GM21737 (cell line): ENCODE measurements at regions not wholly inside any gene's neighbourhood (a gene's known extent, or its start where the extent isn't known, plus 50 kb on each side); places are given as distances from the start of the nearest gene placed in this dataset.

ENCODE experiments used
- ATAC-seq: cut with Tn5 transposase; IDR thresholded peaks from one replicate; pipeline ENCODE4 v1.9.1; 2021; ENCODE audit warnings: mild to moderate bottlenecking, moderate library complexity; ENCODE audit not compliant: unreplicated experiment

DNA sequence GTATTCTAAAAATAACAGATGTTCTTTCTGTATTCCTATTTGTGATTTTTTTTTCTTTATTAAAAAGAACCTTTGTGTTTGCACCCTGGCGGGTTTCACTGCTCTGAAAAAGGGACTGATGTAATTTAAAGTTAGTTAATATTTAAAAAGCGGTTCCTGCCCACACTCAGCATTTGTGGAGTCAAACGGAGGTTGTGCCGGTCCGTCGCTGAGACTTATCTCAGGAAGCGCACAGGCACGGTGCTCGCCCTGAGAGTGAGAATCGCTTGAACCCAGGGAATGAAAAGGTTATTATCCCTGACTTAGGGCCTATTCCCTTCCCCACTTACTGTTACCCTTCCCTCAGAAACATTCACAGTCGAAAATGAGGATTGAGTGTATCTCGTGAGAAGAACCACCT lies 366.7 kb downstream of the THBS2 start:
- no peak for ATAC-seq

DNA sequence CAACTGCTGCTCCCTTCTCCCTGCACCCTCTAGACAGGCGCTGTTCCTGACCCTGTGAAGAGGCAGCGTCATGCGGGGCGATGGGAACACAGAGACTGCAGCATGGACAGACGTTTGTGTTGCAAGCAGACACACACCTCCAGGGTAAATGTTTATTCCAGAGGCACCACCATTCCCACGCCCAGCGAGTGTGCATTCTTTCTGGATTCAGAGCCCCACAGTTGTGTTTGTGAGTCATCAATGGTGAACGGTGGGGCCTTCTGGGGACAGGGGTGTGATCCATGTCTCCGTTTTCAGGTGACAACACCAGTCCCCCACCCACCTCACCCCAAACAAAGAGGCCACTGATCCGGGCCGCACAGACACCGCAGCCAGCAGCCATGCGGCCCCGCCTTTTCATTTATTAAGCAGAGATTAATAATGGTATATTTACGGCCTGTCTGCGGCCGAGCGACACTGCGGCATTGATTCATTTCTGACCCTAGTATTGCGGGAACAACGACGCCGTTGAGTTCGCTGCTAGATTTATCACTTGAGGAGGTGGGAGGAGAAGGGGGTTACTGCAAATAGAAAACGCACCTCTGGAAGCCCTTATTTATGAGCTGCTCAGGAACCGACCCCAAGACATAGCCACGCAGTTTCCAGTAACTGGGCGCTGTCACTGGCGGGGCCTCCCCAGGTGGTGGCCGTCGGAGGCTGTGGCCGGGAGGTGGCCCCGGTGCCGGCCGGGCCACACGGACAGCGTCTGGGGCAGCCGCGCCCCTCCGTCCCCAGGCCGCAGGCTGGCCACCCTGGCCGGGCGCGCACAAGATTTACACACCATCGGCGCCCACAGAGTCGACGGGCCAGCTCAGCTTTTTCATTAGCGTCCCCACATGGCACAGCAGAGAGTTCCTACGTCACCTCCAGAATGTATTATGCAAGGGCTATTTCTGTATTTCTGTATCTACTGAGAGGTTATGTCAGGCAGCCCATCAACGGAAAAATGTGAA lies 367.6 kb downstream of the THBS2 start:
- ATAC-seq, result no peak

DNA sequence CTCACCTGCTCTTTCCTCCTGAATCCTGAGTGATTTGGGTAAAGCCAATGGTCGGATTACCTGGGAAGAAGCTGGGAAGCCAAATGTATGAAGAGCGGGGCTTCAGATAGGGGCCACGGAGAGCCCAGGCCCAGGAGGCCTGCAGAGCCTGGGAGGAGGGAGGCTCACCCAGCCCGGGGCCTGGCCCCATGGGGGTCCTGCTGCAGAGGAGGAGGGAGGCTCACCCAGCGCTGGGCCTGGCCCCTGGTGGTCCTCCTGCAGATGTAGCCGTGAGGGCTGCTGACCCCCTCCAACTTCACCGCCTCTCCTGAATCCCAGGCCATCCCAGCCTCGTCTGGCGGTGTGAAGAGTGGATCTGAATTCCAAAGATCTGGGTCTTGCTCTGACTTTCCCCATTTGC lies 368.4 kb downstream of the THBS2 start:
- no peak for ATAC-seq

- peak; percentile 77 for ATAC-seq
These were observed 369.0 kb downstream of the THBS2 start for GRCh38 chr6:168884646-168885086.

GRCh38 chr6:168884050-168884645 lies 369.5 kb downstream of the THBS2 start:
- ATAC-seq, result peak; percentile 41

DNA sequence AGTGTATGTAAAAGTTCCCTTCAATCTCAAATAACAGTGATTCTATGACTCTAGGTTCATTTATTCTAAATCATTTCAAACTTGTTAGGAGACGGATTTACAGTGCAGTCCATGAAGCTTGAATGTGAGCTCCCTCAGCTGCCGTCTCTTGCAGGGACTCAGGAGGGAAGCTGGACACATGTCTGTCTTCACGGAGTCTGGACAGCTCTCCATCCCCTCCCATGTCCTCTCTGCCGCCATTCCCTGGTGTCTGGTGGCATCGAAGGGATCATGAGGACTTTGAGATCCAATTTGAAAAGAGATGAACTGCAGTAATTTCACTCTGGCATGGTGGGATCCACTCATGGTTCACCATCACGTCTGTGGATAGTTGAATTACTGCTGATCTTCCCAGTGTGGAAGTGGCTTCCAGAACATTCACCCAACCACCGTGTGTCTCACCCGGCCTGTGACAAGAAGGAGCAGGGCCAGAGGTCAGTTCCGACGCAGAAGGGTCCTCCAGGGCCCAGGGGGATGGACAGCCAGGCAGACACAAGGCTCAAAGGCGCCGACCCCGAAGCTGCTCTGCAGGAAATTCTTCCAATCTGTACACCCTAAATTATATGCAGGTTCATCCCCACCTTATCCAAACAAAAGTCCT lies 370.1 kb downstream of the THBS2 start:
- no peak for ATAC-seq

GRCh38 chr6:168880271-168880670 lies 373.4 kb downstream of the THBS2 start:
- no peak for ATAC-seq

GRCh38 chr6:168877821-168878282 lies 375.8 kb downstream of the THBS2 start:
- no peak for ATAC-seq

DNA sequence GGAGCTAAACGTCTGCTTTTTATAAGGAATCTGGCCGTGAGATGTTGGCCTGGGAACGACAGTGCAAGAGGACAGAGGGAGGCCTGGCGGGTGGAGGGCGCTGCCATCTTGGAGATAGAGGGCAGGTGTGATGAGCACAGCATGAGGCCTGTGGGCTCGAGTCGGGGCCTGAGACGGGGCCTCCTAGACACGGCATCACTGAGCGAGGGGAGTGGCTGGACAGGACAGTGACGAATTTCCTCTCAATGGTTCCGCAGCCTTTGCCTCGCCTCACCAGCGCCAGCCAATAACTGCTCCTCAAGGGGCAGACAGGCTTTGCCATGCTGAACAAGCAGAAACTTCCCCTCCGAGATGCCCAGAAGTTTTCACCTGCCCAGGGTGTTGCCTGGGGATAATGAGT lies 376.7 kb downstream of the THBS2 start:
- ATAC-seq, result no peak

DNA sequence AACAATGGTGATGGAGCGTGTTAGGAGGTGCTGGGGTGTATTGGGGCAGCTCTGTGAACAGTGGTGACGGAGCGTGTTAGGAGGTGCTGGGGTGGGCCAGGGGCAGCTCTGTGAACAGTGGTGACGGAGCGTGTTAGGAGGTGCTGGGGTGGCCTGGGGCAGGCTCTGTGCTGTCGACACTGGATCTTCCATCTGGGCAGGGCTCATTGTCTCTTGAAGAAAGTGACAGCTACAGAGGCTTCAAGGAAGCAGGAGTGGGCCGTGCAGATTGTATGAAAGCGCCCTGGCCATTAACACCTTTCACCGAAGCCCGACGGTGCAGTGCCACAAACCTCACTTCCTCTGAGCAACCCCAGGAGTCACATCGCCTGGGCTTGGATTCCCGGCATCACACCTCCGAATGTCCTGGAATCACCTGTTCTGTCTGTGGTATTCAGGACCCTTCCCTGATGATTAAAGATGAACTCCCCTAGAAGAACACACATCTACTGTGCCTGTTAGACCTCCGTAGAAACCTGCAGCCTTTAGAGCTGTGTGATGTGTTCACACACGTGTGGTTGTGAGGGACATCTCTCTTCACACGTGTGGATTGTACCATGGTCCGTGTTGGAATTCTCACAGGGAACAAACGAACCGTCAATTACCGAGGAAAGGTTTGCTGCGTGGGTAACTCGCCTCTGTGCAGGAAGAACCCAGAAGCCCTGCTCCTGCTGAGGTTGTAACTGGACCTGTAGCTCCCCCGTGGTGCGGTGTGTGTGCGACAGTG lies 377.7 kb downstream of the THBS2 start:
- no peak for ATAC-seq

DNA sequence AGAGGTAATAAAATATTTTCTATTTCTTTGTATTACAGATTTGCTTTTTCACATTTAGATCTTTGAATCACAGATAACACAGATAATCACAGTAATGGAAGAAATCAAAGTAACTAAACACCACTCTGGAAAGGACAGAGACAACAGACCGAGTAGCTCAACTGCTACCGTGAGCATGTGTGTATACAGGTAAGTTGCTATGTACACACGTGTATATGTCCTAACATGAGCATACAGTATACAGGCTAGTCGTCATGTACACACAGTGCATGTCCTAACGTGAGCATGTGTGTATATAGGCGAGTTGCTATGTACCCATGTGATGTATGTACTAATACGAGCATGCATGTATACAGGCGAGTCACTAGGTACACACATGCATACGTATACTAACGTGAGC lies 379.0 kb downstream of the THBS2 start:
- no peak for ATAC-seq

DNA sequence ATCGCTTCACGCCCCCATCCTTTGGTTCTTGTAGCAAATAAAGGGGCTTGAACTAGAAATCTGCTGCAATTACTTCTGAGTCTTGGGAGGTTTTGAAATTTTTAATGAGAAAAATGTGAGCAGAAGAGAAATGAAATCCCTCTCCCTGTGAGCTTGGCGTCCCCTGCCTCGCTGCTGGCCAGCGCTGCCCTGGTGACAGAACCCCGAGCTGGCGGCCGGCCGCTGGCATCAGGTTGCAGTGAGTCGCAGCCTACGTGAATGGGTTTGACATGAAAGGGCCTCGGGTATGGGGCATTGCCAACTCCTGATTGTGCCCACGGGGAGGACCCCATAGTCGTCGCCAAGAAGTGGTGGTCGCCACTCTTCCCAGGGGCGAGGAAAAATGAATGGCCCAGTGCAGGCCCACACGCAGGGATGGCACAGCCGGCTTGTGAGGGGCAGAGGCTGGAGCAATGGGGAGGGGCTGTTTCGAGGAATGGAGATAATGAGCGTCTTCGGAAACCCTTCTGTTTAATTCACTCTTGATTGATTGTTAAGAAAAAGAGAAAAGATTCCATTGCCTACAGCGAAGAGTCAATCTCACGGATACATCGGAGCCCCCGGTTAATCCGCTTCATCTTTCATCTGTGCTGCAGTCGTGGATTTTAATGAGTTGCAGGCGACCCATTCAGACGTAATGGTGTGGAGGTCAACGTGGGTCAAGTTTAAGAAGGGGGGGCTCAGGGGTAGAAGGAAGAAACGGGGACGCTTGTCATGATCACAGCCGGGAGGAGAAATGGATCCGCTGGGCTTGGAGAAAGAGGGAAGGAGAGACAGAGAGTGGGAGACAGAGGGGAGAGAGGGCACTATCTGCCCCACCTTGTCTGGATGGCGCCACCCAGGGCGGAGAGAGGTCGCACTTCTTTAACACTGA lies 380.1 kb downstream of the THBS2 start:
- no peak for ATAC-seq

DNA sequence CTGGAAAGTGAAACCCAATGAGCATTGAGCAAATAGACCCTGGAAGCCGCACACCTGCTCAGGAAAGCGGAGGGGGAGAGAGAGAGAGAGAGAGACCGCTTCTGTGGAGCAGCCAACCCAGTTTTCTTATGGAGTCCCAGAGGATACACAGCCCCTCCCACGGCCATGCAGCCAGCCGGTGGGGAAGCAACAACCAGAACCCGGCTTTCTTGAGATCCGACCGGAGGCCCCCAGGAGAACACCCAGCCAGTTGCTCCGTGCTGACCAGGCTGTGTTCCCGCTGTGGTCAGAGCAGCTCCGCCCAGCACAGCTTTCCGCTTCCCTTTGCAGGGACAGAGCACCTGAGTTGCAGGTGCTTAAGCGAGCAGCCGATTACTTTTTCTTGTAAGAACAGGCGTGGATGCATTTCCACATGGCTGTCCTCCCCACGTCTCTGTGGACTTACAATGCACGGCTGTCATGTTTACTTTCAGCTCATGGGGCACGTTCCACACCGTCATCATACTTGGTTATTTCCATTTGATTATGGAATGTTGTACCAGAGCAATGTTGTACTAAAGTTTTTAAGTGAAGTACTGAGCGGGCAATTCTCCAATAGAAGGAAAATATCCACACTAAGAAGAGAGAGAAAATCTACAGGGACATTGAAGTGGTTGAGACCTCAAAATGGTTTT lies 381.9 kb downstream of the THBS2 start:
- no peak for ATAC-seq

GRCh38 chr6:168870982-168871381 lies 382.7 kb downstream of the THBS2 start:
- no peak for ATAC-seq

DNA sequence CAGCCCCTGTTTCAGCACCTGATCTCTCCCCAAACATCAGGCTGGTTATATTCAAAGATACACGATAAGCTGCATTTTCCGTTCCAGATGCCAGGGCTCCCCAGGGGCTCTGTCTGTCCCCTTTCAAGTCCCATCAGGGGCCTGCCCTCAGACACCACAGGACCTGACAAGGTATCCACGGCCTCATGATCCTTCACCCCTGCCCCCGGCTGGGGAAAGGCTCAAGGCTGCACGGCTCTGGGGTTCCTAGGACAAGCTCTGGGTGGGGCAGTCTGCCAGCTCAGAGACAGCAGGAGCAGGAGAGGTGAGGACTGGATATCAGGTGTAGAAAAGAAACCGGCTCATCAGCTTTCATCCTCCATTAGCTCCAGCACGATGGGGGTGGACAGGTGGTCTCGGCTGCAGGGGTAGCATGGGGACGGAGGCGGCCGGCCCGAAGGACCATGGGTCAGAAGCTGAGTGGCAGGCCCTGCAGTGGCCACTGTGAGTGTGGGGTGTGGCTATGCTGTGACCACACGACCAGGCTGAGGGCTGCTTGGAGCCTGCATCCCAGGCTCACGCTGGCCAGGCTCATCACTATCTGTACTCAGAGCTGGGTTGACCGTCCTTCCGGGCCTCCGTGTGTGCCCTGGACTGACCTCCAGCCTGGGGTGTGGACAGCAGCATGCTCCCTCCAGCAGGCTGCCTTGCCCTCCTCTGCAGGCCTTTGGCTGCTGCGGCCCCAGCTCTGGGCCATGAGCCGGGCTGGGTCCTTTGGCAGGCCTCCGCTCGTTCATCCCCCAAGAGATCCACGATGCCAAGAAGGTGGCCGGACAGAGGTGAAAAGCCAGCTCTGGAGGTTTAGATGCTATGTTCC lies 386.2 kb downstream of the THBS2 start:
- ATAC-seq, result no peak

GRCh38 chr6:168866534-168866933 lies 387.1 kb downstream of the THBS2 start:
- ATAC-seq, result no peak

DNA sequence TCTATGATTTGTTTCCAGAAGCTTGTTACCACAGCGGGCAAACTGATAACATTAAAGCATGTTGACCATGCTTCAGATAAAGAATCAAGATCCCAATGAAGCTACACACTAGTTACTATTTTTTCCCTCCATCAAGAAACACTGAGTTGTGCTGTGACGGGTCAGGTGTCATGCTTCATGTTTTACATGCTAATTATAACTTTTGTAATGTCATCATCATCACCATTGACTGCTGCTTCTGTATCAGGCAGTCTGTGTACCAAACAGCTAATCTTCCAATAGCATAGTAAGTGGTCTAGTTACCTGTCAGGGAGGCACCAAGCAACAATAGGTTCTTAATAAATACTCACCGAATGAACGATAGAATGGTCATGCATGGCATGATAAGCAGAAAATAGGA lies 388.1 kb downstream of the THBS2 start:
- ATAC-seq, result no peak
